C4-2B (cell line): ENCODE measurements at regions not wholly inside any gene's neighbourhood (a gene's known extent, or its start where the extent isn't known, plus 50 kb on each side); places are given as distances from the start of the nearest gene placed in this dataset.

Experiments used
- ZFX ChIP-seq: fragments of 450-650 bp; IDR thresholded peaks from 2 replicates; pipeline ENCODE4 v1.6.1; 2017
- TF ChIP-seq, protein P1 (sequence below): fragments of 450-650 bp; conservative IDR thresholded peaks from 2 replicates; pipeline ENCODE4 v1.5.1; 2017; ENCODE audit warnings: mild to moderate bottlenecking

DNA sequence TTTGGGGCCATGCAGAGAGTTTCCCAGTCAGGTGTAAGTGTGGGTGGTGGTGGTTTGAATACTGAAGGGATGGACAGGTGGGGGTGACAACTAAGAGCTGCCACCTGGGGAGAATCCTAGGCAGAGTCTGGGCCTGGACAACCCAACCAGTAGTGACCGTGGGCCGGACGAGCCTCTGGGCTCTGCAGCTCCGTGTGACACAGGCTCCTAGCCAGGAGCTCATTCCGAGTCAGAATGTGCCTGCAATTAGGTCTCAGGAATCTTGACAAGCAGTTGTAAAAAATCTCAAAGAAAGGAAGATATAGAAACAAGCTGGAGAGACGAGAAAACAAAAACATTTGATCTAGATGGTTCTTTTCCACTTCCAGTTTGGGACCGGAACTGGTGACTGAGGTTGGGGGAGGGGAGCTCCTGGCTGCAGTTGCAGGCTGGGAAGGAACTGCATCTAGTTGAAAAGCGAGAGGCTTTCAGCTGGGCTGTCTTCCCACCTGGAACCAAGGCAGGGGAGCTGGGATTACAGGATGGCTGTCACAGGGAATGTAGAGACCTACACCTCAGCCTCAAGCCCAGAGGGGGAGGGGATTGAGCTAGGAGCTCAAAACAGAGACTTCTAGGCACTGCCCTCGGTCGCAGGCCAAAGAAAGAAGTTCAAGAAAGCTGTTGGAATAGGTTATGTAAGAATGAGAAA lies 156.9 kb downstream of the PAX1 start:
- TF ChIP-seq, protein P1, sequence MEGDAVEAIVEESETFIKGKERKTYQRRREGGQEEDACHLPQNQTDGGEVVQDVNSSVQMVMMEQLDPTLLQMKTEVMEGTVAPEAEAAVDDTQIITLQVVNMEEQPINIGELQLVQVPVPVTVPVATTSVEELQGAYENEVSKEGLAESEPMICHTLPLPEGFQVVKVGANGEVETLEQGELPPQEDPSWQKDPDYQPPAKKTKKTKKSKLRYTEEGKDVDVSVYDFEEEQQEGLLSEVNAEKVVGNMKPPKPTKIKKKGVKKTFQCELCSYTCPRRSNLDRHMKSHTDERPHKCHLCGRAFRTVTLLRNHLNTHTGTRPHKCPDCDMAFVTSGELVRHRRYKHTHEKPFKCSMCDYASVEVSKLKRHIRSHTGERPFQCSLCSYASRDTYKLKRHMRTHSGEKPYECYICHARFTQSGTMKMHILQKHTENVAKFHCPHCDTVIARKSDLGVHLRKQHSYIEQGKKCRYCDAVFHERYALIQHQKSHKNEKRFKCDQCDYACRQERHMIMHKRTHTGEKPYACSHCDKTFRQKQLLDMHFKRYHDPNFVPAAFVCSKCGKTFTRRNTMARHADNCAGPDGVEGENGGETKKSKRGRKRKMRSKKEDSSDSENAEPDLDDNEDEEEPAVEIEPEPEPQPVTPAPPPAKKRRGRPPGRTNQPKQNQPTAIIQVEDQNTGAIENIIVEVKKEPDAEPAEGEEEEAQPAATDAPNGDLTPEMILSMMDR = no peak
- no peak for TF ChIP-seq ZFX
